Trophoblast cell (in vitro differentiated cells and primary cell): ENCODE measurements at regions not wholly inside any gene's neighbourhood (a gene's known extent, or its start where the extent isn't known, plus 50 kb on each side); places are given as distances from the start of the nearest gene placed in this dataset.

Experiments
- DNase-seq, 2 donors: peaks; one replicate each; pipeline ENCODE4 v3.0.0-alpha.2; 2016
- H2AFZ ChIP-seq: 2 replicates; pipeline ENCODE4 v1.6.1; 2013; ENCODE audit warnings: low read length, moderate library complexity, mild to moderate bottlenecking; ENCODE audit not compliant: insufficient read depth, poor library complexity
- H2AK5ac ChIP-seq: 2 replicates; pipeline ENCODE4 v1.6.1; 2013; ENCODE audit warnings: mild to moderate bottlenecking, low read length
- H2BK120ac ChIP-seq: 2 replicates; pipeline ENCODE4 v1.6.1; 2013; ENCODE audit warnings: low read length, mild to moderate bottlenecking, moderate library complexity; ENCODE audit not compliant: insufficient read depth, poor library complexity
- H2BK12ac ChIP-seq: 2 replicates; pipeline ENCODE4 v1.6.1; 2013; ENCODE audit warnings: mild to moderate bottlenecking, low read length, moderate library complexity
- H2BK5ac ChIP-seq: 2 replicates; pipeline ENCODE4 v1.6.1; 2013; ENCODE audit warnings: low read length, low read depth, moderate library complexity, mild to moderate bottlenecking; ENCODE audit not compliant: poor library complexity
- H3K14ac ChIP-seq: 2 replicates; pipeline ENCODE4 v1.6.1; 2013; ENCODE audit warnings: mild to moderate bottlenecking, low read length
- H3K18ac ChIP-seq: 2 replicates; pipeline ENCODE4 v1.6.1; 2013; ENCODE audit warnings: mild to moderate bottlenecking, low read length
- H3K23ac ChIP-seq: 2 replicates; pipeline ENCODE4 v1.6.1; 2013; ENCODE audit warnings: low read length
- H3K27ac ChIP-seq: 2 replicates; pipeline ENCODE4 v1.5.1; 2013; ENCODE audit warnings: low read depth, mild to moderate bottlenecking, inconsistent platforms, low read length, moderate library complexity
- H3K27me3 ChIP-seq: 2 replicates; pipeline ENCODE4 v1.6.1; 2013; ENCODE audit warnings: inconsistent platforms, mild to moderate bottlenecking, low read length, moderate library complexity; ENCODE audit not compliant: insufficient read depth
- H3K36me3 ChIP-seq, 2 experiments: 1 replicate in 1 of 2; 2 replicates in 1 of 2; pipeline ENCODE4 v1.6.1; 2013; ENCODE audit warnings: low read length in 2 of 2, mild to moderate bottlenecking in 2 of 2, moderate library complexity in 1 of 2; ENCODE audit not compliant: insufficient read depth in 2 of 2, control insufficient read depth in 1 of 2
- H3K4ac ChIP-seq: 2 replicates; pipeline ENCODE4 v1.6.1; 2013; ENCODE audit warnings: low read depth, mild to moderate bottlenecking, low read length, moderate library complexity
- H3K4me1 ChIP-seq, 2 experiments: 1 replicate in 1 of 2; 2 replicates in 1 of 2; pipeline ENCODE4 v1.6.1; 2013; ENCODE audit warnings: low read length in 2 of 2, mild to moderate bottlenecking in 2 of 2, moderate library complexity in 1 of 2; ENCODE audit not compliant: insufficient read depth in 2 of 2, control insufficient read depth in 1 of 2
- H3K4me2 ChIP-seq: 2 replicates; pipeline ENCODE4 v1.6.1; 2013; ENCODE audit warnings: inconsistent platforms, mild to moderate bottlenecking, low read length, moderate library complexity
- H3K4me3 ChIP-seq: 2 replicates; pipeline ENCODE4 v1.5.1; 2013; ENCODE audit warnings: mild to moderate bottlenecking, low read depth, low read length, inconsistent platforms
- H3K79me1 ChIP-seq: one replicate; pipeline ENCODE4 v1.6.1; 2013; ENCODE audit warnings: low read length
- H3K79me2 ChIP-seq: 2 replicates; pipeline ENCODE4 v1.6.1; 2013; ENCODE audit warnings: low read length, mild to moderate bottlenecking; ENCODE audit not compliant: control insufficient read depth, insufficient read depth, poor library complexity
- H3K9ac ChIP-seq: 2 replicates; pipeline ENCODE4 v1.6.1; 2013; ENCODE audit warnings: mild to moderate bottlenecking, low read length
- H3K9me3 ChIP-seq: 2 replicates; pipeline ENCODE4 v1.6.1; 2013; ENCODE audit warnings: low read depth, mild to moderate bottlenecking, control low read depth, inconsistent platforms, low read length; ENCODE audit not compliant: insufficient read depth
- H4K12ac ChIP-seq: 2 replicates; pipeline ENCODE4 v1.6.1; 2013; ENCODE audit warnings: low read depth, mild to moderate bottlenecking, low read length, moderate library complexity
- H4K8ac ChIP-seq: 2 replicates; pipeline ENCODE4 v1.6.1; 2013; ENCODE audit warnings: low read depth, mild to moderate bottlenecking, low read length, moderate library complexity
- H4K91ac ChIP-seq: one replicate; pipeline ENCODE4 v1.6.1; 2013; ENCODE audit warnings: low read depth, mild to moderate bottlenecking, low read length, moderate library complexity
- WGBS: extraction: QIAGEN DNeasy Blood & Tissue Kit; methylation state at CpG from one replicate; pipeline ENCODE4 v1.1.7; 2013; ENCODE audit warnings: missing lambda C conversion rate; ENCODE audit not compliant: insufficient read length, insufficient coverage; ENCODE audit errors: extremely low coverage; 5-methylcytosine and 5-hydroxymethylcytosine counted together

DNA sequence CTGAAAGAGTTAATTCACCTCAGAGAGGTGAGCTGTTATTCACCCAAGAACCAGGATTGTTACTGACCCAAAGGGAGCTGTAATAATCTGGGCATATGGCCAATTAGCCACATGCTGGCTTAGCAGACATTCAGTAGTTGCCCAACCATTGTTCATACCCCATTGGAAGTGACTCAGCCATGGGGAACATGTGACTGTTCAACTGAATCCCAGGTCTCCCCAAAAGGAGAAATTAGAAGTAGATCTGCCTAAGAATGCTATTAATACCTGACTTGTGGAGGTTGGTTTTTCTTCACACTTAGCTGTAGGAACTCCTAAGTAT, 272.6 kb upstream of the UBE2E3 start:
- Histone ChIP-seq H4K8ac (no peak overlapping the region), H3K27me3 (no peaks in the 10 kb centered on the region), H2BK5ac (no peak overlapping the region), H3K9ac (no peak overlapping the region), H3K9me3 (no peaks in the 10 kb centered on the region), H3K4me3 (no peak overlapping the region), H3K18ac (no peak overlapping the region), H2BK120ac (no peak overlapping the region), H2BK12ac (no peak overlapping the region), H3K79me2 (no peaks in the 10 kb centered on the region), H3K4ac (no peak overlapping the region), H3K23ac (no peak overlapping the region), H4K12ac (no peak overlapping the region), H4K91ac (no peak overlapping the region), H3K14ac (no peak overlapping the region), H3K27ac (no peak overlapping the region), H2AFZ (no peak overlapping the region), H3K4me1 (no peaks in the 10 kb centered on the region), H3K4me2 (no peak overlapping the region), H3K36me3 (no peaks in the 10 kb centered on the region), H3K79me1 (no peaks in the 10 kb centered on the region), H2AK5ac (no peak overlapping the region)
- DNase-seq: no peak

DNA sequence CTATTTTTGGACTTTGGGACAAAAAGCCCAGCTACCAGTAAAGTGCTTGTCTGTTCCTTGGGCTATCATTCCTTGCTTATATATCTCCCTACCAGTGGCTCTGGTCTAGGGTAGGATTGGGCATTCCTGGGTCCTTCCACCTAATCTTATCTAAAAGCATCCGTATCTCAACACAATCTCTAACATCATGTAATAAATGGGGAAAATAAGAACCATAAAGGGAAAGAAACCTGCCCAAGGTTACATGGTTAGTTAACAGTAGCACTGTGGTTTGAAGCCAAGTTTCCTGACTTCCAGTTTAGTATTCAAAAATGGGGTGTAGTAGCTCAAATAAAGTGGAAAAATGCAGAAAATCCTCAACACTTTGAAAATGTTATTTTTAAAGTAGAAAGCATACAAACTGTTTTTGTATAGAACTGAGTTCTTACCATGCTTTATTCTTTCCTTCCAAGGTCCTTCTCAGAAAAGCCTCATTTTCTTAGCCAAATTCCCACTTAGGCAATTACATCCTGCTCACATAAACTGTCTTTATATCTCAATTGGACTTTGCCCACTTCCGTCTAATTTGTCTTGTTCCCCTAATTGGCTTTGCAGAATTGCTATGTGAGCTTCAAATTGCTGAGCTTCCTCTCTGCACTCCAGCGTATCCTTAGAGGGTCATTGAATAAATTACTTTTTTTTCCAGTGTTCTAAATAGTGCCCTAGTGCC, 273.1 kb upstream of the UBE2E3 start:
- Histone ChIP-seq H3K27ac (no peak overlapping the region), H2BK120ac (no peak overlapping the region), H4K91ac (no peak overlapping the region), H3K4ac (no peak overlapping the region), H2AK5ac (no peak overlapping the region), H3K4me1 (no peaks in the 10 kb centered on the region), H3K4me3 (no peak overlapping the region), H2BK5ac (no peak overlapping the region), H4K12ac (no peak overlapping the region), H3K9ac (no peak overlapping the region), H3K79me2 (no peaks in the 10 kb centered on the region), H3K23ac (no peak overlapping the region), H3K14ac (no peak overlapping the region), H3K36me3 (no peaks in the 10 kb centered on the region), H3K79me1 (no peaks in the 10 kb centered on the region), H3K4me2 (no peak overlapping the region), H3K18ac (no peak overlapping the region), H2AFZ (no peak overlapping the region), H3K27me3 (no peaks in the 10 kb centered on the region), H2BK12ac (no peak overlapping the region), H3K9me3 (no peaks in the 10 kb centered on the region), H4K8ac (no peak overlapping the region)
- DNase-seq: no peak
- WGBS: no CpG with 5 or more reads among the region's 3 CpGs

GRCh38 chr2:180706694-180707093, 273.7 kb upstream of the UBE2E3 start:
- H4K12ac ChIP-seq: no peak overlapping the region
- no peak overlapping the region for H3K27ac ChIP-seq

GRCh38 chr2:180705551-180705950, 274.9 kb upstream of the UBE2E3 start:
- H3K9ac ChIP-seq: no peak overlapping the region
- H3K23ac ChIP-seq: no peak overlapping the region
- H4K8ac ChIP-seq: no peak overlapping the region
- no peaks in the 10 kb centered on the region for H3K27me3 ChIP-seq
- H3K4me1 ChIP-seq: no peaks in the 10 kb centered on the region
- H2BK120ac ChIP-seq: no peak overlapping the region
- no peaks in the 10 kb centered on the region for H3K79me1 ChIP-seq
- no peak overlapping the region for H2BK12ac ChIP-seq
- H3K4ac ChIP-seq: no peak overlapping the region
- H3K27ac ChIP-seq: no peak overlapping the region
- no peaks in the 10 kb centered on the region for H3K79me2 ChIP-seq
- H3K4me2 ChIP-seq: no peak overlapping the region
- H3K4me3 ChIP-seq: no peak overlapping the region
- H4K91ac ChIP-seq: no peak overlapping the region
- H2AK5ac ChIP-seq: no peak overlapping the region
- no peak overlapping the region for H3K14ac ChIP-seq
- H3K36me3 ChIP-seq: no peaks in the 10 kb centered on the region
- no peak overlapping the region for H2BK5ac ChIP-seq
- H3K18ac ChIP-seq: no peak overlapping the region
- no peak for DNase-seq
- no peak overlapping the region for H4K12ac ChIP-seq
- H2AFZ ChIP-seq: no peak overlapping the region
- H3K9me3 ChIP-seq: no peaks in the 10 kb centered on the region
- WGBS: no CpG with 5 or more reads among the region's 1 CpG

More at GRCh38 chr2:180706694-180707093, 273.7 kb upstream of the UBE2E3 start:
- Histone ChIP-seq H3K4ac (no peak overlapping the region), H3K23ac (no peak overlapping the region), H3K79me2 (no peaks in the 10 kb centered on the region), H2BK12ac (no peak overlapping the region), H3K79me1 (no peaks in the 10 kb centered on the region), H2AFZ (no peak overlapping the region), H3K9ac (no peak overlapping the region), H3K4me1 (no peaks in the 10 kb centered on the region), H3K27me3 (no peaks in the 10 kb centered on the region), H3K36me3 (no peaks in the 10 kb centered on the region), H3K18ac (no peak overlapping the region), H2BK120ac (no peak overlapping the region), H3K4me2 (no peak overlapping the region), H3K14ac (no peak overlapping the region), H2BK5ac (no peak overlapping the region), H4K8ac (no peak overlapping the region), H3K4me3 (no peak overlapping the region), H4K91ac (no peak overlapping the region), H2AK5ac (no peak overlapping the region), H3K9me3 (no peaks in the 10 kb centered on the region)
- DNase-seq: no peak
